HG02759 (cell line): ENCODE measurements at regions not wholly inside any gene's neighbourhood (a gene's known extent, or its start where the extent isn't known, plus 50 kb on each side); places are given as distances from the start of the nearest gene placed in this dataset.

Experiments used
- ATAC-seq: cut with Tn5 transposase; IDR thresholded peaks from one replicate; pipeline ENCODE4 v1.9.1; 2021; ENCODE audit warnings: mild to moderate bottlenecking, moderate library complexity; ENCODE audit not compliant: unreplicated experiment

DNA sequence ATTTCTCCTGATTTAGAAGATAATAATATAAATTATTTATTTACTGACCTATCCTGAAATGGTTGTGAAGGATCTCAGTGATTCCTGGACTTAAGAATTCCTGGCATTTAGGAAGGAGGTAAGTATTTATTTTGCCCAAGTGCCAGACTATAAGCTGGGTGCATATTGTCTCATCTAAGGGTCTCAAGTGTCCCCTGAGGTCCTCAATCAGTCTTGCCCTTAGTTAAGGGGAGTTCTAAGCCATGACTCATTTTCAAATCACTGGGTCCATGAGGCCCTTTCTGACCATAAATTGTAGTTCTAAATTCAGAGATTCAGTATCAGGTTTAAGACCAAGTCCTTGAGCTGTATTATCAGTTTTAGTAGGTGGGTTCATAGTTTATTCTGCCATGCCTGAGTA is 251.6 kb upstream of the MEOX2 start:
- ATAC-seq: no peak

DNA sequence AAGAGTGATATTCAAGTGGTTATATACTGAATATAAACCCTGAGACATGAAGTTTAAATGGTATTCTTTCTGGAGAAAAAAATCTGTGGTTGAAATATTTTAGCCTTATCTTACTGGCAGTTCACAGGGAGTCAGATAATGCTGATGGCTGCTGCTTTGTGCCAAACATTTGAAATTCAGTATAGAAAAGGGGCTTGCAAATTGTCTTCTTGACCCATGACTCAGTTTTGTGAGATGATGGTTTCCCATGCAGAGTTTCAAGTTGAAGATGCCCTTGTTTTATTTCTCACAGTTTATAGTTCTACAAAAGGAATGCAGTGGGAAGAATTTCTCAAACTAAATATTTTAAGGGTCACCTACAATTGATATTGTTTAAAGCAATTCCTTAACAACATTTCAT is 251.1 kb upstream of the MEOX2 start:
- ATAC-seq: no peak

DNA sequence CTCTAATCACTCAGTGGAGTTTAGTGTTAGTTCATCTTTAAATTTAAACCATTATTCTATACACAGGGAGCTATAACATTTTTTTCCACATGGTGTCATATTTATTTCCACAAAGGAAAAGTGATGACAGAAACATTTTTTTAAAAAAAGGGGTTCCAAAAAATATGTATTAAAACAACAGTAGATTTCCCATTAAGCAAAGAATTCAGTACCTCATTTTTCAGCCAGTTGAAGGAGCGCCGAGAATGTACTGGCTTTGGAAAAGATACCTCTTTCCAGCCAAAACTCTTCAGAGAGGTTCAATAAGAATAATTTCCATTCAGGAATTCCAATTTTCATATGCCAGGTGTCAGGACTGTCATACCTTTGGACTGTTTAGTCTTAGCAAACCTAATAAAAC is 250.5 kb upstream of the MEOX2 start:
- ATAC-seq: no peak

DNA sequence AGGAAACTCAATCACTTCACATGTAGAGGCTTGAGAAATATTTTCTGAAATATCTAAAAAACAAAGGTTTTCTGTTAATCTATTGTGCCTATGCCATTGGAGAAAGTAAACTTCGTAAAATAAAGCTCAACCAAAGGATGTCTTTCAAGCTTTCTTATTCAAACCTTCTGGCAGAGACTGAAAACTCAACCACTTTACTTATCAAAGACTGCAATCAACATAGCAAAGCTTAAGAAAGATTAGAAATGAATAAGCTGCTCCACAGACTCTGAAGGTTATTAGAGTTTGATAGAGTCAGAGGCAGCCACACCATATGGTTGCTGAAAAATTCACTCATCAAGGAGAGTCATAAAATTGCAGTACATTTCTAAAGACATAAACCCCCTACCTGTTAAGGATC is 245.8 kb upstream of the MEOX2 start:
- no peak for ATAC-seq

DNA sequence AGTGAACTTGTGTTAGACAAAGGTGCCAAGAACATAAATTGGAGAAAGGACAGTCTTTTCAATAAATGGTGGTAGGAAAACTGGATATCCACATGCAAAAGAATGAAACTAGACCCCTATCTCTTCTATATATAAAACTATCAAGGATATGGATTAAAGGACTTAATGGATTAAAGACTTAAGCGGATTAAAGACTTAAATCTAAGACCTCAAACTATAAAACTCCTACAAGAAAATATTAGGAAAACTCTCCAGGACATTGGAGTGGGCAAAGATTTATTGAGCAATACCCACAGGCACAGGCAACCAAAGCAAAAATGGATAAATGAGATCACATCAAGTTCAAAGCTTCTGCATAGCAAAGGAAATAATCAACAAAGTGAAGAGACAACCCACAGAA is 242.9 kb upstream of the MEOX2 start:
- no peak for ATAC-seq

DNA sequence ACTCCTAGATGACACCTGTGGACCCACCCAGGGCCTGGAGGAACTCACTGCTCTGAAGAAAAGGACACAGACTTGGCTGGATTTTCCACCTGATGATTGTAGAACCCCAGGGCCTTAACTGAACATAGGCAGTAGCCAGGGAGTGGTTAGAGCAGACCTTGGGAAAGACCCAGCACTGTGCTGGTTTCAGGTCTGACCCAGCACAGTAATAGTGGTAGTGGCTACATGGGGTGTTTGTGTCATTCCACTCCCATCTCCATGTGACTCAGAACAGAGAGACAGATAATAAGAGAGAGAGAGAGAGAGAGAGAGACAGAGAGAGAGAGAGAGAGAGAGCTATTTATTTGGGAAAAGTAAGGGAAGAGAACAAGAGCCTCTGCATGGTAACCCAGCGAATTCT is 239.1 kb upstream of the MEOX2 start:
- ATAC-seq: peak; percentile 88

DNA sequence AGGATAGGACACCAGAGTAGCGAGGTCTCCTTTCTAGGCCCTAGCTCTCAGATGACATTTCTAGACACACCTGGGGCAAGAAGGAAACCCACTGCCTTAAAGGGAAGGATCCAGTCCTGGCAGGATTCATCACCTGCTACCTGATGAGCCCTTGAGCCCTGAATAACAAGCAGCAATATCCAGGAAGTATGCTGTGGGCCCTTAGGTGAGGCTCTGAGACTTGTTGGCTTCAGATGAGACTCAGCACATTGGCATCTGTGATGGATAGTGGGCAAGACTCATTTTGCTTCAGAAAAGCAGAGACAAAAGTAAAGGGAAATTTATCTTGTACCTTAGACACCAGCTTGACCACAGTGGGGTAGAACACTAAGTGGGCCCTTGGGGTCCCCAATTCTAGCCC is 238.4 kb upstream of the MEOX2 start:
- ATAC-seq: no peak

DNA sequence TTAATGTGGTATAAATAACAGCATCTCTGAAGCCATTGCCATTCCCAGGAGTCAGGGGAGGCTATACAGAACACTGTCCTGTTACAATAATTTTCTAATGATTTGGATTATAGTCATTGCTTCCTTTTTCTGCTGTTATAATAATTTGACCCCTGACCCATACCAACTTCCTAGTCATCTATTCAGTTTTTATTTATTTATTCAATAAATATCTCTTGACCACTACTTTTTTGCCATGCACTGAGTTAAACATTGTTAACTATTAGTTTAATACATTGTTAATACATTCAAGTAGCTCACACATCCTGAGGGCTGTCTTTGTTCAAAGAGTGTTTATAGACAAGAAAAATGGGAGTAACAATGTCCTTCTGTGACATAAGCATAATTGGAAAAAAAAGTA is 235.5 kb upstream of the MEOX2 start:
- no peak for ATAC-seq

DNA sequence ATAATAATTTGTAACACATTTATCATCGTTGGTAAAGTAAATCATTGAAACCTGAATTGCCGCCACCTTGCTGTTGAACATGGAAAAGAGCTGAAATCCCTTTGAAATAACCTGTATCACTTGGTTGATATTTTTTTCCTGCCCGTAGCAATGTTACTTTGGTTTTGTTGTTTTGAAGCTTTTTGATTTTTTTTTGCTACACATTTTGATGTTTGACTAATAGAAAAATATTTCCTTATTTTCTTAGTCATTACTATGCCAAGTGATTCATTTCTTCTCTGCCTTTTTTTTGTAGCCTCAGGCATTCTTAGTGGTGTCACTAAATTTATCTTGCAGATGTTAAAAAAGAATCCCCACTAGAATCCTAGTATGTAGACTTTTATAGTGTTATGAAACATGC is 235.1 kb upstream of the MEOX2 start:
- no peak for ATAC-seq

DNA sequence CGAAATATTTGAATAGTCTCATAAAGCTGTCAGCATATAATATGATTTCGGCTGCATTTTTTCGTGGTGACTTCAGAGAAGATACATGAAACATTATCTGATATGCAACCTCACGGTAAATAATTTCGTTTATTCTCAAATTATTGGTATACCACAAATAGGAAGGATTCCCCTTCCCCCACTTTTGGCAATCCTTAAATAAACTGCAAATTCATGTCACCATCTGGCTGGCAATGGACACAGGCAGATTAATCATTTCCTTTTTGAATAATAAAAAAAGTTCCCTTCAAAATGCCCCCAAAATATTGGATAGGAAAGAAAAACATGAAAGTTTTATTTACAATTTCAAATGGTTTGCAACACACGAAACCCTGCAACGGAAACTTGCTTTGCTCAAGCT is 234.5 kb upstream of the MEOX2 start:
- no peak for ATAC-seq

DNA sequence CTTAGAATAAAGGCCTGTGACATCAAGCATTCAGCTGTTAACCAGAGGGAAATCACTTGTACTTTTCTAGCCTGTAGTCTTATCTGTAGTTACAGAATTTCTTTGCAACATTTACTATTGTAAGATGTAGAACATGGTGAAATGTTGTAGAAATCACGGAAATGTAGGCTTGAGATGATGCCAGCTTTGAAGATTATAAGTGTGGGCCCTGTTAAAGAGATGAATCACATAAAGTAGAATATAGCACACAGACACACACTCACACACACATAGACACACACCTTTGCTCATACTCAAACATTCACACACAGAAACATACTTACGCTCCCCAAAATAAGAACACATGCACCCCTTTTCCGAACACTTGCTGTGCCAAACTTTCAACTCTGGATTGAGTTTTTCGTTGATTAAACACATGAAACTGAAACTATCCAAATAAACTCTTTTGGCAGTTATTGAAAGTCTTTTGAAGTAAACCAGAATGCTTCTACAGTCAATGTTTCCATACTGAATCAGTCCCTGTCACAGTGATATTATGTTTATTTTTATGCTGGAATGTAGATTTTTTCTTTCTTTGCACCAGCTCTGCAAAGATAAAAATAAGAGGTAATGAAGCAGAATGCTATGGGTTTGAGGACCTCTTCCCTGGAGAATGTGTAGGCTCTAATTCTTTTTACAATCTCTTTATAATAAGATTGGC is 230.3 kb upstream of the MEOX2 start:
- ATAC-seq: no peak

DNA sequence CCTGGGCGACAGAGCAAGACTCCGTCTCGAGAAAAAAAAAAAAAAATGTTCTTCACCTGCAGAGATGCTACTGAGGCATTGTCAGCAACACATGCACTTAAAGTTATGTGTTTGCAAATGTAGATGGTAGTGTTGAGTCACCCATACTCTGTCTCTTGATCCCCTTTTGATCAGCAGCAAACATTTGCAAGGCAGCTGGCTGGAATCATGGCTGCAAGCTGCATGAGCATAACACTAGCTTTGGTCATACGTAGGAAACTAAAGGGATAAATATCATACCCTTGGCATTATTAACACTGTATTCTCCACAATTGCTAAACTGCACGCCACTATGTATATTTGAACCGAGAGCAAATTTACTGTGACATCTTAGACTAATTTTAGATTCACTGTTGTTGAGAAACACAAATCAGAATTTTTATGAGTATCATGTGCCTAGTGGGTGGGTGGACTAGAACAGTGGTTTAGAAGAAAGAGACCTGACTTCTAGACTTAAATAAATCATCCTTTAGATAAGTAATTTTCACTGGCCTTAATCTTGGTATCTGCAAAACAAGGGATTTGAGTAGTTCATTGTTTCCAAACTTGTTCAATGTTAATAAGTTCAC is 229.3 kb upstream of the MEOX2 start:
- ATAC-seq: no peak

DNA sequence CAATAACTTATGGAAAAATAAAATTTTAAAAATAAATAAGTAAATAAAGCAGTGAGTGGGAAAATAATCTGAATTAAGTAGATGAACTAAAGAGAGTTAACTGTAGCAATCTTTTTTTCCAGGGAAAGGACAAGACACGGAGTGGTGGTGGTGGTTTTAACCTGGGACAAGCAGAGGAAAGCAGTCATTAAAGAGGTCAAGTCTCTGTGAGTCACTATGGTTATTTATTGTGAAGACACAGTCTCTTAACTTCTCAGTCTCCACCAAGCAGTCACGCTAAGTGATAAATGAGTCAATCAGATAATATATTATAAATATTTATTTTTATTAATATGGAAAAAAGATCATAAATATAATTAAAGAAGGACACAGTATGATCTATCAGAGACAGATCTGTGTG is 228.1 kb upstream of the MEOX2 start:
- ATAC-seq: no peak

DNA sequence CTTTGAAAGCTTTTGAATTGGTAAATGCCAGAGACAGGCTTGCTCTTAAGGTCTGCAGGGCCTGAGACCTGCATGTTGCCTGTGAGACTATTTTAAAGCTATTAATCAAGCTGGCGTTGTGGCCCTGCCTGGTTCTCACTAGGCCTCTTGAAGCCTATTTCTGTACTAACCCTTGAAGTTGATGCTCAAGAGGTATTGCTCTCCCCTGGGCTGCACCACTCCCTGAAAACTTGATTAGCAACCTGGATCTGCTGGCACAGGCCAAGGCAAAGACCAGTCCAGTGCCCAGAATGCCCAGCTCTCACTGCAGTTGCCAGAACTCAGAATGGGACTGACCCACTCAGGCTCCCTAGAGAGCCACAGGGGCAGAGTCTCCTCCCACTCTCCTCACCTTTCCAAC is 220.0 kb upstream of the MEOX2 start:
- ATAC-seq: no peak

DNA sequence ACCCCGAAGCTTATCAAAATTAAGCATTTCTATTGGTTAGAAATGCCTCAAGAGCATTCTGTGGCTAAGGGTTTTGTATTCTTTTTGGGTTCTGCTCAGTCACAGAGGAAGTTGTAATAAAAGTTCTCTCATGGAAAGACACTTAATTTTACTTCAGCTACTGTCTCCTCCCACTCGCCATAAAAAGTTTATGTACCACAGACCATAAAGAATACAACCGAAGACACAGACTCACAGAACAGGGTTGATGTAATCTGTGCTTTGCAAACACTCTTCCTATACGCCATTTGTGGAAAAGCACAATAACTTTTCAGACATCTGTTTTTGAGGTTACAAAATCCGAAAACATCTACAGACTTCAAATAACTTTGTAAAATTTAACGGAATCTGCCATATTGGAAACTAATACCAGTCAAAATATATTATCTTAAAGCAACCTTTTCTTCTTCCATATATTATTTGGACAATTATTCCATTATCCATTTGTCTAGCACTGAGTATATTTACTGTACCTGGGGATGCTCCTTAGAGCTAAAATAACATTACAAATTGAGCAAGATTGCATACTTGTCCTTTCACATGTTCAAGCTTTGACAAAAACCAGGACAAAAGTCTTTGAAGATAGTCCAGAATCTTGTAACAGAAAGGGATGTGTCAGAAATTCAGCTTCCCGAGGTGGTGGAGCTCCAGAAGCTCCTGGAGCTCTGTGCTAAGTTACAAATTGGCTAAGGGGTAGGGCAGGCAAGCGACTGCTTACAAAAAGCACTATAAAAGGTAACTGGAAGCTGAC is 219.0 kb upstream of the MEOX2 start:
- no peak for ATAC-seq

DNA sequence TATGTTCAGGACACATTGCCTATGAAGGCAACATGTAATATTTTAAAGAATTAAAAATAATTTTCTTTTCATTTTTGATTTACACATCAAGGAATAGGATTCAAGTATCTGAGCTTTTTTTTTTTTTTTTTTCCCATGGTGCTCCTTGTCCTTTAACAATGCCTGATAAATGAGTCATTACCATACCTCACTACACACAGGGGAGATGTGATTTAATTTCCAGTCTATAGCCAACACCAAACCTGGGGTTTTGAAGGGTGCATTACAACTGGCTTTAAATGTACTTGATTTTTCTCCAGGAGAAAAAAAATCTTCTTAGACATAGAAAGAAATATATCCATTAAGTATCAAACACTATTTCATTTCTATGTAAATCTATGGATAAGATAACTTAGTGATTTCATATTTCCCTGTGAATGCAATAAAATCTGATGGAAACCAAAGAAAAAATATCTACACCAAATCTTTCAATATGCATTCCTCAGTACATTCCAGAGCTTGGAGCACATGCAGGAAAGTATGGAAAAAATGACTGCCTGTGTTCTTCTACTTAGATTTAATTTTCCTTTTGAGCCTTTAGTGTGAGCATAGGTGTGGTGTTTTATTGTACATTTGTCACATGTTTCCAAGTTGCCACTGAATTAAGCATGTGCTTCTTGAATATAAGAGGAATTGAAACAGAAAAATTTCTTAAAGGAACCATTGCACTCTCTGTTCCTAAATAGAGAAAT is 204.8 kb upstream of the MEOX2 start:
- no peak for ATAC-seq

DNA sequence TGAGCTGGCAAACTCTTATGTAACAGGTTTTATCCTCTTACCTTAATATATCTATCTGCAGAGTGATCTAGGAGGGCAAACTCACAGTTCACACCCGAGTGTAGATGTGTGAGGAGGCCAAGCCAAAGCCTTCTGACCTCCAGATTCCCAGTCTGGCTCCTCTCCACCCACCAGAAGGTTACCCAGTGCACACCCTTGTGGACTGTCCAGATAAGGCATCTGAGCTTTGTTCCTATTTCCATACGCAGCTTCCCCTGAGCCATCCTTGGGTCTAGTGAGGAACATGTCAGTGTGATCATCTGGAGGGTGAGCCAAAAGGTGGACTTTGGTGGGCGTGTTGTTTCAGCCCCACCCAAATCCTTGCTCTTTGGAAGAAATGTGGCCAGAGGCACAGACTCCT is 203.0 kb upstream of the MEOX2 start:
- ATAC-seq: no peak

DNA sequence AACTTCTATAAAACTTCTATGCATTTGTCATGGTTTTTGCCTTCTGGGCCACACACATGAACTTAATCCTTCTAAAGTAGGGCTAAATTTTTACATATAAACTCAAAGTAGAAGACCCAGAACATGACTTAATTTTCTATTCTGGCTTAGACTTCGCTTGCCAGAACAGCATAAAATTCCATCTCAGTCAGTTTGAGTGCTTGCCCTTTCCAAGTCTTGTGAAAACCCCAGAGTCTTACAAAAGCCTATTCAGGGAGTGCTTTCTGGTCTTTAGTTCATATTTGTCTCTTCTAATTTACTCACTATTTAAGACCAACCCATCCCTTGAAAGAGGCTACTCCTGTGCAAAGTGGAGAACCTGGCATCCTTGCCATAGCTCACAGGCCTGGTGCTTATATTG is 201.6 kb upstream of the MEOX2 start:
- no peak for ATAC-seq

DNA sequence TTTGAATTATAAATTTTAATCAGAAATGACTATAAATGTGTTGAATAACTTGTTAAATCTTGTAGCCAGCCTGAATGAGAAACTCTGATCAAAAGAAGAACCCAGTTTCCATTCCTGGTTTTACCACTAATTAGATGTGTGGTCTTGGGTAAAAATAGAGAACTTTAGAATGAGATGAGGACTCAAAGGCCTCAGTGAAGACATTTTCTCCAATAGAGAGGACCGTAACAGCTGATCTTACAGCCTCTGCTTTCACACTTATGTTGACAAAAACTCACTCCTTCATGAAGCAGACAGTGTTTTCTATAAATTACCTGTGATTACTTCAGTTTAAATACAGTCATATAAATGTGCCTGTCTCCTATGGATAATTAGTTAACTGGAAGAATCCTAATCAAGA is 200.1 kb upstream of the MEOX2 start:
- ATAC-seq: no peak

DNA sequence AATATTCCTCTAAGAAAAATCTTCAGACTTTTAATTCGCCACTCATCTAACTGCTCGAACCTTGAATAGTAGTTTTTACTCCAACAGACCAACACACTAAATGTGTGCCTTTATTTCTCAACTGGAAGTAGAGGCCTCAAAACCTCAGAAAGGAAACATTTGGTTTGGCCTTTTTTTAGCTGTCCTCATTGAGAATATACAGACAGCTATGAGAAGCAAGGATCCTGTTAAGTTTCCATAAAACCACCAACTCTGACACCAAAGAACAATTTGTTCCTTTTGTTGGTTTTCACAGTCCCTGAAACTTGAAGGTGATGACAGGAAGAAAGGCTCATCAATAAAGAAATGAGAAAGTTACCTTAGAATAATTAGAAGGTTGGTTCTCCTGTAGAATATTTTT is 199.2 kb upstream of the MEOX2 start:
- no peak for ATAC-seq

DNA sequence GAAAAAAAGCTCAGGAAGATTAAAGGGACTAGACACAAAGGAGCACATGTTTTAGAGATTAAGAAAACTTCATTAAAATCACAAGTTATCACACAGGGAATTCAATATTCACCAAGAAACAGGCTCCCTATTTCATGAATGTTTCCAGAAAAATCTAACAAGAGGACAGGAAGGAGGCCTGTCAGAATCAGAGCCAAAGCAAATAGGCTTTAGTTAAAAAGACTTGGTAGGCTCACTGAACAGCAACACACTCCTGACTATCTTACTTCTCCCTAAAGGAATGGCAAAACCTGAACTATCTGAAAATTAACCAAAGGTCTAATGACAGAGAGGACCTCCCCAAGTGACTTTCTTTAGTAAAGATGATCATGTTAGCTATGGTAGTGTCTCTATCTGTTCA is 188.3 kb upstream of the MEOX2 start:
- ATAC-seq: no peak

DNA sequence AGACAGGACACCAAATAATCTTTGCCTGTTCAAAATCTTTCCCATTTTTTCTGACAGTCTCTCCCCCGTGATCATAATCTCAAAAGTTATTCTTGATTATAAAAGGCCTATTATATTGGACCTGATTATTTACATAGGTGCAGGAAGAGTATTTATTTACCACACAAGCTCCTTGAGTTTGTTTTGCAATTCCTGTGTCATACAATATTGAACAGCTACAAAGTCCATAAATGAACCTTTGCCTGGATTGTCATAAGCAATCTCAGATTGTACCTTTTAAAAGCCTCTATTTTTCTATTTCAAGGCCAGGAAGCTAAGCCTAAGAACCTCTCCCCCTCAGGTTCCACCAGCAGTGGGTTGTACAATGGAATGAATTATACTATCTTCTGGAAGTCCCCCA is 183.9 kb upstream of the MEOX2 start:
- no peak for ATAC-seq
